Smooth muscle cell (in vitro differentiated cells): ENCODE measurements at regions not wholly inside any gene's neighbourhood (a gene's known extent, or its start where the extent isn't known, plus 50 kb on each side); places are given as distances from the start of the nearest gene placed in this dataset.

Experiments used
- DNase-seq: peaks from one replicate; lab custom pipeline; 2025; ENCODE audit not compliant: unreplicated experiment; lab: John Stamatoyannopoulos, UW
- H2AFZ ChIP-seq: fragments of 200-600 bp; sonication (generic); 2 replicates; pipeline ENCODE4 v1.6.0; 2016; ENCODE audit warnings: antibody characterized with exemption, low read depth, mild to moderate bottlenecking
- H3F3A ChIP-seq: fragments of 200-600 bp; sonication (generic); 2 replicates; pipeline ENCODE4 v1.6.0; 2017; ENCODE audit warnings: antibody characterized with exemption, low read depth
- H3K27ac ChIP-seq: fragments of 200-600 bp; sonication (generic); 2 replicates; pipeline ENCODE4 v1.5.1; 2016; ENCODE audit warnings: low read depth, mild to moderate bottlenecking
- H3K27me3 ChIP-seq: fragments of 200-600 bp; sonication (generic); 2 replicates; pipeline ENCODE4 v1.6.1; 2016; ENCODE audit warnings: low read depth, mild to moderate bottlenecking
- H3K36me3 ChIP-seq: fragments of 200-600 bp; sonication (generic); 2 replicates; pipeline ENCODE4 v1.5.1; 2016; ENCODE audit warnings: low read depth
- H3K4me1 ChIP-seq: fragments of 200-600 bp; sonication (generic); 2 replicates; pipeline ENCODE4 v1.5.1; 2016; ENCODE audit warnings: low read depth
- H3K4me2 ChIP-seq: fragments of 200-600 bp; sonication (generic); 2 replicates; pipeline ENCODE4 v1.6.0; 2016; ENCODE audit warnings: mild to moderate bottlenecking
- H3K4me3 ChIP-seq: fragments of 200-600 bp; sonication (generic); 2 replicates; pipeline ENCODE4 v1.5.1; 2016; ENCODE audit warnings: mild to moderate bottlenecking
- H3K79me2 ChIP-seq: fragments of 200-600 bp; sonication (generic); 2 replicates; pipeline ENCODE4 v1.6.0; 2016; ENCODE audit warnings: low read depth, mild to moderate bottlenecking
- H3K9ac ChIP-seq: fragments of 200-600 bp; sonication (generic); 2 replicates; pipeline ENCODE4 v1.6.0; 2016; ENCODE audit warnings: low read depth
- H3K9me3 ChIP-seq: fragments of 200-600 bp; sonication (generic); replicated peaks from 2 replicates; pipeline ENCODE4 v1.5.1; 2016; ENCODE audit warnings: low read depth
- H4K20me1 ChIP-seq: fragments of 200-600 bp; sonication (generic); 2 replicates; pipeline ENCODE4 v1.6.0; 2016; ENCODE audit warnings: low read depth
- WGBS: methylation state at CpG from one replicate; pipeline ENCODE4 v1.1.7; 2016; ENCODE audit warnings: low lambda C conversion rate; 5-methylcytosine and 5-hydroxymethylcytosine counted together
- TF ChIP-seq, protein P1 (sequence below): fragments of 200-600 bp; sonication (generic); IDR thresholded peaks from 2 replicates; pipeline ENCODE4 v1.5.1; 2017; ENCODE audit warnings: borderline replicate concordance, mild to moderate bottlenecking, antibody characterized with exemption; ENCODE audit not compliant: insufficient read depth, poor library complexity, severe bottlenecking

DNA sequence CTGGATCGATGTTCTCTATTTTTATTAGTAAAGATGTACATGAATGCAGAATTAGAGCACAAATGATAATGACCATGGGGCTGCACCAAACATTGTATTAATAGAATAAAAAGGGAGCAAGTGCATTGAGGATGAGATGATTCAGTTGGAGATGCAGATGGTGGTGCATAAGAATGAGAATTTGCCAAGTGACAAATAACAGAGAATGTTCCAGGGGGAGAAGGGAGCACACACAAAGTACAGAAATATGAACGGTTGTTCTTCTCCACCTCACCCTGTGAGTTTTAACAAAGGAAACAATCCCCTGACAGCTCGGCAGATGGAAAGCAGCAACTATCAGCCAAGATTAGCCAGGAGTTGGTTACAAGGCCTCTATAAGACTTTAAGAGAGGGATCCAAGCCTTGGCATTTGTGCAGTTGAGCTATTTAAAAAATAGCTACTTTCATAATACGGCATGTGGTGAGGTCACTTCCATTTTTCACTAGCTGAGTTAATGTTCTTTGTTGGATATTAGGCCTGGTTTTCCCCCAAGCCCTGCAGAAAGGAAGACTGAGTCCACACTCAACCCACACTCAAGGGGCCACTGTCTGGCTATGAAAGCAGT is 462.5 kb downstream of the TNS3 start:
- Histone ChIP-seq H2AFZ (no peak overlapping the region), H3K9ac (no peak overlapping the region), H4K20me1 (no peaks in the 10 kb centered on the region), H3K4me1 (no peaks in the 10 kb centered on the region), H3K4me2 (no peak overlapping the region), H3F3A (no peaks in the 10 kb centered on the region), H3K4me3 (no peak overlapping the region), H3K36me3 (no peaks in the 10 kb centered on the region), H3K27ac (no peak overlapping the region), H3K9me3 (no peaks in the 10 kb centered on the region), H3K27me3 (no peaks in the 10 kb centered on the region), H3K79me2 (no peaks in the 10 kb centered on the region)
- TF ChIP-seq, protein P1, sequence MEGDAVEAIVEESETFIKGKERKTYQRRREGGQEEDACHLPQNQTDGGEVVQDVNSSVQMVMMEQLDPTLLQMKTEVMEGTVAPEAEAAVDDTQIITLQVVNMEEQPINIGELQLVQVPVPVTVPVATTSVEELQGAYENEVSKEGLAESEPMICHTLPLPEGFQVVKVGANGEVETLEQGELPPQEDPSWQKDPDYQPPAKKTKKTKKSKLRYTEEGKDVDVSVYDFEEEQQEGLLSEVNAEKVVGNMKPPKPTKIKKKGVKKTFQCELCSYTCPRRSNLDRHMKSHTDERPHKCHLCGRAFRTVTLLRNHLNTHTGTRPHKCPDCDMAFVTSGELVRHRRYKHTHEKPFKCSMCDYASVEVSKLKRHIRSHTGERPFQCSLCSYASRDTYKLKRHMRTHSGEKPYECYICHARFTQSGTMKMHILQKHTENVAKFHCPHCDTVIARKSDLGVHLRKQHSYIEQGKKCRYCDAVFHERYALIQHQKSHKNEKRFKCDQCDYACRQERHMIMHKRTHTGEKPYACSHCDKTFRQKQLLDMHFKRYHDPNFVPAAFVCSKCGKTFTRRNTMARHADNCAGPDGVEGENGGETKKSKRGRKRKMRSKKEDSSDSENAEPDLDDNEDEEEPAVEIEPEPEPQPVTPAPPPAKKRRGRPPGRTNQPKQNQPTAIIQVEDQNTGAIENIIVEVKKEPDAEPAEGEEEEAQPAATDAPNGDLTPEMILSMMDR, result no peak
- DNase-seq, result no peak
- 91% methylated on average over 4 of the region's 4 CpGs for WGBS

DNA sequence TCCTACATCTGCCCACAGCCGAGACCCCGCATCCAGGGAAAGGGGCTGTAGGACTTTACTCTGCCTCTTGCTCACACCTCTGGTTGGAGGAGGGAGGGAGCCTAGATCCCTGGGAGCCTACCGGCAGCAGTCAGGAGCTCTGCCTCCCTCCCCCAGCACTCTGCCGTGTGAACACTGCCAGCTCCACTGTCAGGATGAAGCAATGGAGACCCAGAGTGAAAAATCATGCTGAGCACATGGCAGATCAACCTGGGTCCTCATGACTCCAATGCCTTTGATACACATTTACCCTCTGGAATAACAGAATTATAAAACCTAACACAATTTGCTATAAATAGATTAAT is 477.7 kb downstream of the TNS3 start:
- Histone ChIP-seq H3K9me3 (no peaks in the 10 kb centered on the region), H3K4me3 (no peak overlapping the region), H3K4me2 (no peak overlapping the region), H3F3A (no peaks in the 10 kb centered on the region), H3K27me3 (no peaks in the 10 kb centered on the region), H2AFZ (no peak overlapping the region), H3K27ac (no peak overlapping the region), H3K79me2 (no peaks in the 10 kb centered on the region), H4K20me1 (no peaks in the 10 kb centered on the region), H3K9ac (no peak overlapping the region), H3K36me3 (no peaks in the 10 kb centered on the region), H3K4me1 (no peaks in the 10 kb centered on the region)
- WGBS, result 66% methylated on average over 4 of the region's 4 CpGs
- no peak for DNase-seq
- TF ChIP-seq, protein P1, result no peak

DNA sequence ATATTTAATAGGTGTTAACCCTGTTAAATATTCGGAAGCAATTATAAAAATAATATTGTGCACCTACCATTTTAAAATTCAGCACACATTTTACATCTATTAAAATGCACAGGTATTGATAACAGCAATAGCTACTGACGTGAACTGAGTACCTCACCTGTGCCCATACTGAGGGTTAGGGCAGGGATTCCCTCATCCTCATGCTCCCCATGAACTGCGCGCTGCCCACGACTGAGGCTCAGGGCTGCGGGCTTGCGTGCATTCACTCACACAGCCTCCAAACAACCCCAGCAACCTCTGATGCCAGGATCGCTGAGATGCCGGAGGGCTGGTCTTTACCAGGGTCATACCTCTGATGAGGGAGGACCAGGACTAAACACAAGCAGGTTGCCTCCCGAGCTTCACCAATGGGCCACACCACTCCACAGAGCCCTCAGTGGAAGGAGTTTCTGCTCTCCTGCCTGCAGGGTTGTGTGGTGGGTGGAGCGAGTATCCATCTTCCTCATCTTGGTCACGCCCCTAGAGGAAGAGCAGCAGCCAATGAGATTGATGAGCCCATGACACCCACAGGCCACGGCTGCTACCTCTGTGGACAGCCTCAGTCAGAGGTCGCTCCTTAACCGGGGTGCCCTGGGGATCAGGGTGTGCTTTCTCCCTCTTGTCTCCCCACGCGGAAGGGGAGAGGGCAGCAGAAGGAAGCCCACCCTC is 478.3 kb downstream of the TNS3 start:
- no peak for DNase-seq
- TF ChIP-seq, protein P1, result no peak
- Histone ChIP-seq H3K36me3 (no peaks in the 10 kb centered on the region), H3K4me3 (no peak overlapping the region), H4K20me1 (no peaks in the 10 kb centered on the region), H3K9me3 (no peaks in the 10 kb centered on the region), H3K27ac (no peak overlapping the region), H2AFZ (no peak overlapping the region), H3F3A (no peaks in the 10 kb centered on the region), H3K27me3 (no peaks in the 10 kb centered on the region), H3K9ac (no peak overlapping the region), H3K4me2 (no peak overlapping the region), H3K4me1 (no peaks in the 10 kb centered on the region), H3K79me2 (no peaks in the 10 kb centered on the region)
- 95% methylated on average over 17 of the region's 17 CpGs for WGBS

DNA sequence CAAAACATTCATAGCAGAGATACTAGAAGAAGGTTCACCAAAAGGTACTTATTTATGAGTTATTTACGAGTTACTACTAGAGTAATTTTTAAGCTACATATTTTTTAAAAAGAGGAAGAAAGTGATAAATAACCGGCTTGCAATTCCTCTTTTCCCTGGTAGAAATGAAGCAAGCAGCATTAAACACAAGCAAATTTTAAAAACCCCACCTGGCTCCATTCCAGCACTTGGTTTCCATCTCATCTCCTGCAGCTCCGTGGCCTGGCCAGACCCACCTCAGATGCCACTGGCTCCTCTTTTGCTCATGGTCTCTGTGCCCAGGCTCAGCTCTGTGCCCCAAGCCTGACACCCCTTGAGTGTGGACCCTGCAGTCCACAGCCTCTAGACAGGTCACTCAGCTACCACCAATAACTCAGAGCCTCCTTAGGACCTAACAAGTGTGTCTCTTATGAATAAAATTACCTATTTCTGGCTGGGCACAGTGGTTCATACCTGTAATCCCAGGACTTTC is 479.5 kb downstream of the TNS3 start:
- 93% methylated on average over 3 of the region's 3 CpGs for WGBS
- H3K4me2 ChIP-seq, result no peak overlapping the region
- no peaks in the 10 kb centered on the region for H3K36me3 ChIP-seq
- no peak overlapping the region for H2AFZ ChIP-seq
- no peak overlapping the region for H3K4me3 ChIP-seq
- H3K9ac ChIP-seq, result no peak overlapping the region
- H4K20me1 ChIP-seq, result no peaks in the 10 kb centered on the region
- no peaks in the 10 kb centered on the region for H3F3A ChIP-seq
- H3K79me2 ChIP-seq, result no peaks in the 10 kb centered on the region
- no peaks in the 10 kb centered on the region for H3K4me1 ChIP-seq
- no peak overlapping the region for H3K27ac ChIP-seq
- no peaks in the 10 kb centered on the region for H3K27me3 ChIP-seq
- no peak for DNase-seq
- H3K9me3 ChIP-seq, result no peaks in the 10 kb centered on the region
- TF ChIP-seq, protein P1, result no peak
